Adipocyte (in vitro differentiated cells): ENCODE measurements at regions not wholly inside any gene's neighbourhood (a gene's known extent, or its start where the extent isn't known, plus 50 kb on each side); places are given as distances from the start of the nearest gene placed in this dataset.

Experiments used
- DNase-seq: peaks from one replicate; pipeline ENCODE4 v3.0.0-alpha.2; 2015; ENCODE audit warnings: low read depth
- H3K27me3 ChIP-seq: replicated peaks from 2 replicates; pipeline ENCODE4 v1.7.0; 2013; ENCODE audit warnings: mild to moderate bottlenecking, low read length, moderate library complexity; ENCODE audit not compliant: control insufficient read depth, insufficient read depth
- H3K36me3 ChIP-seq: 2 replicates; pipeline ENCODE4 v1.7.0; 2013; ENCODE audit warnings: low read length, mild to moderate bottlenecking, moderate library complexity; ENCODE audit not compliant: control insufficient read depth, insufficient read depth, severe bottlenecking
- H3K4me1 ChIP-seq: 2 replicates; pipeline ENCODE4 v1.7.0; 2013; ENCODE audit warnings: mild to moderate bottlenecking, low read length, moderate library complexity; ENCODE audit not compliant: control insufficient read depth, insufficient read depth
- H3K4me3 ChIP-seq: 2 replicates; pipeline ENCODE4 v1.7.0; 2013; ENCODE audit warnings: mild to moderate bottlenecking, low read length, moderate library complexity
- H3K9ac ChIP-seq: 2 replicates; pipeline ENCODE4 v1.7.0; 2013; ENCODE audit warnings: mild to moderate bottlenecking, low read length, moderate library complexity
- H3K9me3 ChIP-seq: 2 replicates; pipeline ENCODE4 v1.7.0; 2013; ENCODE audit warnings: mild to moderate bottlenecking, low read length, moderate library complexity; ENCODE audit not compliant: control insufficient read depth

DNA sequence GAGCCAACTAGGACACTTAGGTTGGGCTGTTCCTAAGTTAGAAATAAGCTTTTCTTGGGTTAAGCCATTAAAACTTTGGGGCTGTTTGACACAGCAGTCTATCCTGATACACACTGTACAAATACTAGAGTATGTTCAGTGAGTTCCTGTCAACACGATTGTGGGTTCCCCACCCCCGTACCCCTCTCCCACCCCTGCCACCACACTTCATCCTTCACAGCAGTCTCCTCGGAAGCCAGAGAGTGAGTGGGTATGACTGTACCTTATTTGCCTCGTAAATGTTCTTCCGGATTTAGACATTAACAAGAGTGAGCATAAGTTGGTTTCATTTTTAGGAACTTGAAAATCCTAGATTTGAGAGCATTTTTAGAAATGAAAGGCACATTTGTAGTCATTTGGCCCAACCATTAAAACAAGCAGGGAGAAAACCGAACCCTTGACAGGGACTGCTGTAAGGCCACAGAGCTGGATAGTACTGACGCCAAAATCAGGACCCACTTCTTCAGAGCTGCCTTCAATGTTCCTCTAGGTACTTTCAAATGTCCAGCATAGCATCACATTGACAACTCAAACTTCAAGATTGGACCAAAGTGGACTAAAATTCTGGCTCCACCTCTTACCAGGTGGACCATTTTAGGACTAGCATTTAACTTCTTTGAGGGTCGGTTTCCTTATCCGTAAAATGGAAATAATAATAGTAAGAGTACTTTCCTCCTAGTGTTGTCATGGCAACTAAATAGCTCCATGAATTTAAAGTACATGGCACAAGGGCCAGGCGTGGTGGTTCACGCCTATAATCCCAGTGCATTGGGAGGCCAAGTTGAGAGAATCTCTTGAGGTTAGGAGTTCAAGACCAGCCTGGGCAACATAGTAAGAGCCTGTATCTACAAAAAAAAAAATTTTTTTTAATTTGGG lies 166.3 kb upstream of the SERTAD2 start:
- no peak for DNase-seq
- Histone ChIP-seq H3K9me3 (no peaks in the 10 kb centered on the region), H3K4me3 (no peak overlapping the region), H3K36me3 (no peaks in the 10 kb centered on the region), H3K4me1 (peaks cover 8% of the 10 kb centered on the region), H3K27me3 (no peaks in the 10 kb centered on the region), H3K9ac (no peak overlapping the region)

DNA sequence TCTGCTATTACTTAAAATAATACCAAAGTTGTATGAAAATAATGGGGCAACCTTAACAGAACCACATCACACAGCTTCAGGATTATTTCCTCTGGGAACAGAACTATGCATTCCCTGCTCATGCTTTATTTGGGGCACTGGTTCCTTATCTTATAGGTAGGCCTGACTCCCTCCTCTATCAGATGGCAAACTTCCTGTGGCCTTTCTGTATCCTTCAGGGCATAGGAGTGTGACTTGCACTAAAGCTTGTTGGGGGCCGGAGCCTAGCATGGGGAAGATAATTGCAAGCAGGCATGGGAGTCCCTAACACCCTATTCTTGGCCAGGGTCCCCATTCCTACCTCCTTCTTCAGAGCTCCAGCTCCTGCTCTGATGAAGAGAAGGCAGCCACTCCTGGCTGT lies 167.2 kb upstream of the SERTAD2 start:
- H3K27me3 ChIP-seq: no peaks in the 10 kb centered on the region
- peaks cover 8% of the 10 kb centered on the region for H3K4me1 ChIP-seq
- H3K9ac ChIP-seq: no peak overlapping the region
- H3K36me3 ChIP-seq: no peaks in the 10 kb centered on the region
- H3K4me3 ChIP-seq: no peak overlapping the region
- H3K9me3 ChIP-seq: no peaks in the 10 kb centered on the region
- DNase-seq: no peak

DNA sequence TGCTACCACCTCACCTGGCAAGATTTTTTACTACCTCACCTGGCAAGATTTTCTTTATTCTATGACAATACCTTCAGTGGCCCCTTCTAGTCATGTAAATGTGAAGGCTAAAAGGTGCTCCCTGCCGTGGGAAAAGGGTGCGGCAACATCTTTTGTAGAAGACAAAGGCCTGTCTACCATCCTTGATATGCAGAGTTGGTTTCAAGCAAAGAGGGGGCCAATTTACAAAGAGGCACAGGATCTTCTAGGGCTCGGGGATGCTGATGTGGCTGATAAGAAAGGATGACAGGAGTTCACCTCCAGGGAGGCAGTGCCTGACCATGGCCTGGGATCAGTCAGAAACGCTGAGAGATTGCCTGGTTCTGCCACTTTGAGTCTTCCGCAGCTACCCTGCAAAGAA lies 165.4 kb upstream of the SLC1A4 start:
- H3K9me3 ChIP-seq: no peaks in the 10 kb centered on the region
- DNase-seq: no peak
- H3K4me1 ChIP-seq: peaks cover 15% of the 10 kb centered on the region
- no peaks in the 10 kb centered on the region for H3K36me3 ChIP-seq
- no peak overlapping the region for H3K9ac ChIP-seq
- no peak overlapping the region for H3K4me3 ChIP-seq
- no peaks in the 10 kb centered on the region for H3K27me3 ChIP-seq

DNA sequence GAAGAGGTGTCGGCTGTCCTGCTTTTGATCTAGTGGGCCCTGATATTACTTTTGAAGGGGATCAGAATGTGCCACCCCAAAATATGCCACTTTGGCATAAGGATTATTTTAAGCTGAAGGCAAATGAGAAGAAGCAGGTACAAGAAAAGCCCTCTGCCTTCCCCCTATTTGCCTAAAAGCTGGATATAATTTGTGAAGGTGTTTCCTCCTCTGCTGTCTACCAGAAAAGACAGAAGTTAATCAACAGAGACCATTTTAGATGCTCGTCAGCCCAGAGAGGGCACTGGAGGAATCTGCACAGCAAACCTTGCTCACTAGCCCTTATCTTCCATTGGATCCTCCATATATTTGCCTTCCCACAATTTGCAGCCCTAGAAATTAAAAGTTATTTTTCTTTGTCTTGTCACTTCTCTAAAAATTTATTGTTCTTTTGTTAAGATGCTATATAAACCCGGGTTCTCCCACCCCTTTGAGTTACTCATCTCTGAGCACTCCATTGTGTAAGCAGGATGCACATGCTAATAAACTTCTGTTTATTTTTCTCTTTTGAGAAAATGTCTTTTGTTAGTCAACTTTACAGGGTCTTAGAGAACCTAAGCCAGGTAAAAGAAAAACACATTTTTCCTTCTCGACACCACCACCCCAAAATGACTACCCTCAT lies 163.2 kb upstream of the SLC1A4 start:
- H3K36me3 ChIP-seq: no peaks in the 10 kb centered on the region
- no peak for DNase-seq
- no peak overlapping the region for H3K4me3 ChIP-seq
- H3K9me3 ChIP-seq: no peaks in the 10 kb centered on the region
- no peak overlapping the region for H3K9ac ChIP-seq
- H3K27me3 ChIP-seq: no peaks in the 10 kb centered on the region
- peaks cover 9% of the 10 kb centered on the region for H3K4me1 ChIP-seq

DNA sequence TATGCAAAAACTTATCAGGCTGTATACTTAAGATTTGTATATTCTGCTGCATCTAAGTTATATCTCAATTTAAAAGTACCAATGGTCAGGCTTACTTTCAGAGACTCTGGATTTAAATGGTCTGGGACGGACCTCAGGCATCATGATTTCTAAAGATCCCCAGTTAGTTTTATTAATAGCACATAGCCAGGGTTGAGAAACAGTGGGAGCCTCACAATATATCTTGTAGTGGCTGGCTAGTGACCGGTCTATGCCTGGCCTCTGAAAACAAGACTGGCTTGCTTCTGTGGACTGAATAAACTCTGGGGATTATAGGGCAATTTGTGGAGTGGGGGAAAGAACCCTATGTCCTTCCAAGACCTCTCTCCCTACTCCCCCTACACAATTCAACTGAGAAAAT lies 162.5 kb upstream of the SLC1A4 start:
- Histone ChIP-seq H3K9ac (no peak overlapping the region), H3K27me3 (no peaks in the 10 kb centered on the region), H3K4me1 (peaks cover 13% of the 10 kb centered on the region), H3K4me3 (no peak overlapping the region), H3K36me3 (no peaks in the 10 kb centered on the region), H3K9me3 (no peaks in the 10 kb centered on the region)
- no peak for DNase-seq

DNA sequence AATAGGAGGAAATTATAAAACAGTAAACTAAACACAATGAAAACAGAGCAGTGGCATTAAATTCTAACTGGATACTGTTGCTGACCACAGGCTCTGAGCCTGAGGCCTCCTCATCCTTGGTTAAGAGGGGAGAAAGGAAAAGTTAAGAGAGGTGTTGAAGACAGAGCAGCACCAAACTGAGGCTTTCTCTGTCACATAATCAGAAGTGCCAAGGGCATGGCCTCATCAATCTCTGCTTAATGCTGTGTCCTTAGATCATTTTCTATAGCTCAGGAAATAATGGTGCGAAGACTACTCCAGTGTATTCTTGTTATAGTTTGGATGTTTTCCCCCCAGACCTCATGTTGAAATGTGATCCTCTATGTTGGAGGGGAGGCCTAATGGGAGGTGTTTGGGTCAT lies 160.9 kb upstream of the SLC1A4 start:
- no peak overlapping the region for H3K9ac ChIP-seq

DNA sequence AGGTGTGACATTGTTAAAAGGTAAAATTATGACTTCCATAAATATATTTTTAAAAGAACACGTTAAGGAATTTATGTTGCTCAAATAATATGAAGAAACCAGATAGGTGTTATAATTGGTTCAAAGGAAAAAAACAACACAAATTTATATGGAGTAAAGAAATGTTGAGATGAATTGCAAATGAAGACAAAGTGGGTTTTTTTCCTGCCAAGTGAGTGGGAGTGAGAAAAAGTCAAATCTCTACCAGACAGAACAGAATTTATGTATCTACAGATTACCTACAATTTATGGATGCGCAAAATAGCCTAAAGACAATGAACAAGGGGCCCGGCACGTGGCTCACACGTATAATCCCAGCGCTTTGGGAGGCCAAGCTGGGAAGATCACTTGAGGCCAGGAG lies 159.7 kb upstream of the SLC1A4 start:
- Histone ChIP-seq H3K4me1 (peaks cover 23% of the 10 kb centered on the region), H3K36me3 (no peaks in the 10 kb centered on the region), H3K4me3 (no peak overlapping the region), H3K9me3 (no peaks in the 10 kb centered on the region), H3K9ac (no peak overlapping the region), H3K27me3 (no peaks in the 10 kb centered on the region)
- DNase-seq: no peak

More for the DNA sequence above, 160.9 kb upstream of the SLC1A4 start:
- H3K4me1 ChIP-seq: peaks cover 23% of the 10 kb centered on the region
- H3K4me3 ChIP-seq: no peak overlapping the region
- H3K36me3 ChIP-seq: no peaks in the 10 kb centered on the region
- no peak for DNase-seq
- no peaks in the 10 kb centered on the region for H3K9me3 ChIP-seq
- H3K27me3 ChIP-seq: no peaks in the 10 kb centered on the region

DNA sequence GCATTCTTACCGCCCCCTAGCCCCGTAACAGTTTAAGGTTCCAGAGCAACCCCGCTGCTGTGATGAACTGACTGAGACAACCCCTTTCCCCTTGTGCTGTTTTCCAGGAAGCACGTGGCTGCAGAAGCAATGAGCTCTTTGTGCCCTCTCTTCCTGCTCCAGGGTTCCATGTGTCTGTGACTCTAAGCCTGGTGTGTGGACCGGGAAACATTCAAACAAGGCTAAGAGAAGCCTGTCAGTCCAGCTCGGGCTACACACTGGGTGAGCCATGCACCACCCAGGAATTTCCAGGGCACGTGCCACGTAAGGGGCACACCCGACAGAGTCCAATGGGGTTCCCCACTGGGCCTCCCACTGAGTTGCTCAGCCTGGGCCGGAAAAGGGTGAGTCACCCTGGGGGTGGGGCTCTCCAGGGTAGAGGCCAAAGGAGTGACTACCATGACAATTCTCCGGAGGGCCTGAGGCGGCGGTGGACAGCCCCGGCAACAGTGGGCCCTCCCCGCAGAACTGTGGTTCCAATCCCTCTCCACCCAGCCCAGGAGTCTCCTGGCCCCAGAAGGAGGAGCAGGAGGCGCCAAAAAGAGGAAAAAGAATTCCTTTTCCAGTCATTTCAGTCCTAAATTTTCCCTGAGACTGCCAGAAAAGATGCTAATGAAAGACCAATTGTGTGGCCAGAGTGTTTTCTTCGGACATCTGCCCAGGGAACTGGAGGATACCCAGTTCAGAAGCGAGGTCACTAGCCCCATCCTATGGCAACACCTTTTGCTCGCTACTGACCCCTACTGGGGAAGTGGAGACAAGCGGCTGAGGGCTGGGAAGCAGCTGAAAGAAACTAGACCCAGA lies 157.8 kb upstream of the SLC1A4 start:
- Histone ChIP-seq H3K27me3 (no peaks in the 10 kb centered on the region), H3K36me3 (no peaks in the 10 kb centered on the region), H3K4me1 (peaks cover 23% of the 10 kb centered on the region), H3K9ac (peak overlapping the region; percentile 79), H3K4me3 (peak overlapping the region; percentile 54), H3K9me3 (no peaks in the 10 kb centered on the region)
- DNase-seq: peak; percentile 88

DNA sequence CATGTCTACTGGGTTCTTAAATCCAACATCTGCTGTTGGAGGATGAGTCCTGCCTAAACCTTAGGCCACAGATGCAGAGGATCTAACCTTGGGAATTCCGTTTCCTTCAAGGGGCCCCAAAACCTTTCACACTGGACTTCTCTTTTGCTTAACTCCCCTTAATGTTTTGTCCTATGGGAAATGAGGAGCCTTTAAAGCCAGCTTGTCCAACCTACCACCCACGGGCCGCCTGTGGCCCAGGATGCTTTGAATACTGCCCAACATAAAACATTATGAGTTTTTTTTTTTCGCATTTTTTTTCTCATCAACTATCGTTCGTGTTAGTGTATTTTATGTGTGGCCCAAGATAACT lies 157.2 kb upstream of the SLC1A4 start:
- Histone ChIP-seq H3K36me3 (no peaks in the 10 kb centered on the region), H3K9me3 (no peaks in the 10 kb centered on the region), H3K4me1 (peaks cover 20% of the 10 kb centered on the region), H3K9ac (peak overlapping the region; percentile 79), H3K4me3 (peak overlapping the region; percentile 21), H3K27me3 (no peaks in the 10 kb centered on the region)
- no peak for DNase-seq

DNA sequence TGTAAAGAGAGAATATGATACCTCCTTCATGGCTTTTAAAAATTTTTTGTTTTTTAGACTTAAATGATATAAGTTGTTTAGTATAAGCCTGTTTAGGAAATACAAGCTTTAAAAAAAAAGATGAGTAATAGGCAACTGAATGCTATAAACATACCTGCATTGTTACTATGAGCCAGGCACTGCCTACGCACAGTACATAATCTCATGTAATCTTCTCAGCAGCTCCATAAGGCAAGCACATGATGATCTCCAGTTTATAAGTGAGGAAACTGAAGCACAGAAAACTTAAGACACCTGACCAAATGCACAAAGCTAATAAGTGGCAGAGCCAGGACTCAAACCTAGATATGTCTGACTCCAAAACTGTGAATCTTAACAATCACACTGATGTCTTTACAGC lies 156.3 kb upstream of the SLC1A4 start:
- Histone ChIP-seq H3K4me1 (peaks cover 28% of the 10 kb centered on the region), H3K36me3 (no peaks in the 10 kb centered on the region), H3K9me3 (no peaks in the 10 kb centered on the region), H3K27me3 (no peaks in the 10 kb centered on the region), H3K9ac (no peak overlapping the region), H3K4me3 (no peak overlapping the region)
- DNase-seq: no peak

DNA sequence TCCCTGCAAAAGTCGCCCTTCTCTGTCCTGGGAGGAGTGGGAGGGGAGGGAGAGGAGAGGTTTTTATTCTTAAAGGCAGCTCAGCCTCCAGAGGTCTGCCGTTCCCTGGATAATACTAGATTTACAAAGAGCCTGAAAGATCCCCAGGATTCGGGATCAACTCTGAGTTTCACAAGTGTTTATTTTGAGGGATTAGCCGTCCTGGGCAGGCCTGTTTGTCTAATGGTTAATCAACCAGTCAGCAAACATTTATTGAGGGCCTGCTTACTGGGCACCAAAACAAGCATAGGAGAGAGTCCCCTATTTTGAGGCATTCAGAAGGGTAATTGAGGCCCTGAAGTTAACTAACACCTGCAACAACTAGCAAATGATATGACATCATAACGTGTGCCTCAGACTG lies 152.6 kb upstream of the SLC1A4 start:
- H3K4me3 ChIP-seq: no peak overlapping the region
- no peak for DNase-seq

More for the DNA sequence above, 152.6 kb upstream of the SLC1A4 start:
- H3K36me3 ChIP-seq: no peaks in the 10 kb centered on the region
- no peaks in the 10 kb centered on the region for H3K9me3 ChIP-seq
- H3K9ac ChIP-seq: no peak overlapping the region
- no peaks in the 10 kb centered on the region for H3K27me3 ChIP-seq
- H3K4me1 ChIP-seq: peaks cover 55% of the 10 kb centered on the region
